SK-N-SH (cell line): ENCODE measurements at regions not wholly inside any gene's neighbourhood (a gene's known extent, or its start where the extent isn't known, plus 50 kb on each side); places are given as distances from the start of the nearest gene placed in this dataset.

Experiments used
- CTCF ChIA-PET: fragments of 300-600, 350-600 bp; formaldehyde crosslinking; extraction: SDS; loops from one replicate; lab custom pipeline; 2021; lab: Yijun Ruan, JAX
- POLR2A ChIA-PET: fragments of 350-600 bp; sonication (Branson Sonifier 250); formaldehyde crosslinking; extraction: SDS; loops from one replicate; lab custom pipeline; 2020; ENCODE audit warnings: antibody characterized with exemption, inconsistent platforms; lab: Yijun Ruan, JAX
- DNase-seq: peaks from one replicate; pipeline ENCODE4 v3.0.0; 2012
- H2AFZ ChIP-seq: fragments of 200-600 bp; sonication (generic); 2 replicates; pipeline ENCODE4 v1.8.1; 2016; ENCODE audit warnings: antibody characterized with exemption, mild to moderate bottlenecking, low read depth
- H3F3A ChIP-seq: fragments of 200-600 bp; sonication (generic); replicated peaks from 2 replicates; pipeline ENCODE3; 2016; ENCODE audit warnings: antibody characterized with exemption, mild to moderate bottlenecking; ENCODE audit not compliant: insufficient read depth
- H3K27ac ChIP-seq, 2 experiments: fragments of 200-500 bp in 1 of 2; fragments of 200-600 bp in 1 of 2; sonication (Bioruptor generic) in 1 of 2; sonication (generic), shearing (Covaris generic) in 1 of 2; 2 replicates each; pipeline versions ENCODE4 v1.5.1 to v1.6.1; 2014 to 2016; ENCODE audit warnings: low read depth in 2 of 2, inconsistent platforms in 1 of 2, low read length in 1 of 2, mild to moderate bottlenecking in 1 of 2, mixed read lengths in 1 of 2
- H3K27me3 ChIP-seq: fragments of 200-600 bp; sonication (generic), shearing (Covaris generic); 2 replicates; pipeline ENCODE4 v1.6.1; 2016; ENCODE audit warnings: mixed run types; ENCODE audit not compliant: insufficient read depth
- H3K36me3 ChIP-seq, 2 experiments: fragments of 200-500 bp in 1 of 2; fragments of 200-600 bp in 1 of 2; sonication (Bioruptor generic) in 1 of 2; sonication (generic) in 1 of 2; replicated peaks in 1 of 2; 2 replicates each; pipeline versions ENCODE3 to v1.5.1; 2014 to 2016; ENCODE audit warnings: low read length in 1 of 2, mild to moderate bottlenecking in 1 of 2; ENCODE audit not compliant: insufficient read depth in 2 of 2, control insufficient read depth in 1 of 2
- H3K4me1 ChIP-seq, 2 experiments: fragments of 200-500 bp in 1 of 2; fragments of 200-600 bp in 1 of 2; sonication (Bioruptor generic) in 1 of 2; sonication (generic), shearing (Covaris generic) in 1 of 2; 2 replicates each; pipeline versions ENCODE4 v1.5.1 to v1.6.1; 2014 to 2016; ENCODE audit warnings: low read depth in 1 of 2, low read length in 1 of 2, mixed run types in 1 of 2; ENCODE audit not compliant: insufficient read depth in 2 of 2, control insufficient read depth in 1 of 2
- H3K4me2 ChIP-seq: fragments of 200-600 bp; sonication (generic), shearing (Covaris generic); 2 replicates; pipeline ENCODE4 v1.6.1; 2017; ENCODE audit warnings: mixed run types
- H3K4me3 ChIP-seq, 2 experiments: fragments of 200-500 bp in 1 of 2; fragments of 200-600 bp in 1 of 2; sonication (Bioruptor generic) in 1 of 2; sonication (generic), shearing (Covaris generic) in 1 of 2; 2 replicates each; pipeline versions ENCODE4 v1.5.1 to v1.8.1; 2014 to 2016; ENCODE audit warnings: low read depth in 2 of 2, inconsistent platforms in 1 of 2, low read length in 1 of 2, mild to moderate bottlenecking in 1 of 2, mixed read lengths in 1 of 2, moderate library complexity in 1 of 2
- H3K79me2 ChIP-seq: fragments of 200-600 bp; sonication (generic); 2 replicates; pipeline ENCODE4 v1.8.1; 2017; ENCODE audit warnings: mild to moderate bottlenecking; ENCODE audit not compliant: insufficient read depth
- H3K9ac ChIP-seq: fragments of 200-600 bp; sonication (generic); 2 replicates; pipeline ENCODE4 v1.6.1; 2017; ENCODE audit warnings: mixed run types
- H3K9me2 ChIP-seq: fragments of 200-600 bp; sonication (generic); 2 replicates; pipeline ENCODE4 v1.6.1; 2017; ENCODE audit warnings: mixed run types
- H3K9me3 ChIP-seq: fragments of 200-600 bp; sonication (generic); 2 replicates; pipeline ENCODE4 v1.6.1; 2017; ENCODE audit warnings: mixed run types, mild to moderate bottlenecking, moderate library complexity
- H4K20me1 ChIP-seq: fragments of 200-600 bp; sonication (generic); 2 replicates; pipeline ENCODE4 v1.6.1; 2017; ENCODE audit warnings: mild to moderate bottlenecking, mixed run types; ENCODE audit not compliant: insufficient read depth
- CHD2 ChIP-seq: fragments of 150-350 bp; IDR thresholded peaks from 2 replicates; pipeline ENCODE4 v1.6.1; 2018; ENCODE audit warnings: low read length; ENCODE audit not compliant: partially characterized antibody
- ELF1 ChIP-seq: IDR thresholded peaks from 2 replicates; pipeline ENCODE4 v1.4.0; 2012
- EP300 ChIP-seq, 2 experiments: IDR thresholded peaks; 2 replicates each; pipeline versions ENCODE4 v1.4.0 to v1.6.1; 2012; ENCODE audit warnings: borderline replicate concordance in 1 of 2, low read depth in 1 of 2, low read length in 1 of 2
- GATA2 ChIP-seq: sonication (generic); formaldehyde crosslinking; IDR thresholded peaks from 2 replicates; pipeline ENCODE4 v1.5.0; 2020; ENCODE audit warnings: mild to moderate bottlenecking, missing genetic modification reagents
- MEF2A ChIP-seq: IDR thresholded peaks from 2 replicates; pipeline ENCODE4 v1.4.0; 2012; ENCODE audit warnings: low read depth, borderline replicate concordance
- POLR2AphosphoS5 ChIP-seq: IDR thresholded peaks from 2 replicates; pipeline ENCODE4 v1.6.1; 2012; ENCODE audit warnings: low read depth, low read length
- RFX5 ChIP-seq: IDR thresholded peaks from 2 replicates; pipeline ENCODE4 v1.6.1; 2012; ENCODE audit warnings: mild to moderate bottlenecking, improper control_type of control experiment, low read length
- RXRA ChIP-seq: IDR thresholded peaks from 2 replicates; pipeline ENCODE4 v1.4.0; 2012; ENCODE audit warnings: low read depth, mild to moderate bottlenecking, borderline replicate concordance
- SIN3A ChIP-seq: IDR thresholded peaks from 2 replicates; pipeline ENCODE4 v1.6.1; 2012; ENCODE audit warnings: low read depth, mild to moderate bottlenecking, low read length, moderate library complexity, borderline replicate concordance
- SMC3 ChIP-seq: IDR thresholded peaks from 2 replicates; pipeline ENCODE4 v1.6.1; 2012; ENCODE audit warnings: low read depth, low read length, improper control_type of control experiment
- WGBS: methylation state at CpG from one replicate; pipeline ENCODE4 v1.1.6; 2017; ENCODE audit warnings: low lambda C conversion rate; 5-methylcytosine and 5-hydroxymethylcytosine counted together
- TF ChIP-seq, protein P1 (sequence below): IDR thresholded peaks from 2 replicates; pipeline ENCODE4 v1.4.0; 2012; ENCODE audit warnings: low read depth, borderline replicate concordance
- TF ChIP-seq, protein P2 (sequence below): fragments of 200-600 bp; sonication (generic); IDR thresholded peaks from 2 replicates; pipeline ENCODE4 v1.6.1; 2017; ENCODE audit warnings: antibody characterized with exemption, mild to moderate bottlenecking, moderate library complexity

DNA sequence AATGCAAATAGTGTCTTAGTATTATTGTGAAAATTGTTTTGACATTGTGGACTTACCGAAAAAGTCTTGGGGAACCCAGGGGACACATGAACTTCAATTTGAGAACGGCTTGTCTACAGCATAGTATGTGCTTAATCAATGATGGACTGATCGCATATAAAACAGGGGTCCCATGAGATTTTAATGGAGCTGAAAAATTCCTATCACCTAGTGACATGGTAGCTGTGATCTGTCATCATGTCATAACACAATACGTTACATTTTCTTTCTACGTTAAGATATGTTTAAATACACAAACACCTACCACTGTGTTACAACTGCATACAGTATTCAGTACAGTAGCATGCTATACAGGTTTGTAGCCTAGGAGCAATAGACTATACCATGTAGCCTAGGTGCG lies 153.3 kb upstream of the FOXD3 start:
- POLR2A ChIA-PET, result no interaction called here
- Histone ChIP-seq H4K20me1 (no peaks in the 10 kb centered on the region), H2AFZ (no peak overlapping the region), H3K36me3 (no peaks in the 10 kb centered on the region), H3K4me1 (no peaks in the 10 kb centered on the region), H3K4me3 (no peak overlapping the region), H3K79me2 (no peaks in the 10 kb centered on the region), H3K27me3 (no peaks in the 10 kb centered on the region), H3K27ac (no peak overlapping the region), H3F3A (no peaks in the 10 kb centered on the region), H3K9me3 (no peaks in the 10 kb centered on the region), H3K9ac (no peak overlapping the region), H3K9me2 (no peaks in the 10 kb centered on the region), H3K4me2 (no peak overlapping the region)
- WGBS, result 47% methylated on average over 6 of the region's 6 CpGs
- DNase-seq, result no peak
- TF ChIP-seq ELF1 (no peak), POLR2AphosphoS5 (no peak), SIN3A (no peak)
- TF ChIP-seq, protein P1, sequence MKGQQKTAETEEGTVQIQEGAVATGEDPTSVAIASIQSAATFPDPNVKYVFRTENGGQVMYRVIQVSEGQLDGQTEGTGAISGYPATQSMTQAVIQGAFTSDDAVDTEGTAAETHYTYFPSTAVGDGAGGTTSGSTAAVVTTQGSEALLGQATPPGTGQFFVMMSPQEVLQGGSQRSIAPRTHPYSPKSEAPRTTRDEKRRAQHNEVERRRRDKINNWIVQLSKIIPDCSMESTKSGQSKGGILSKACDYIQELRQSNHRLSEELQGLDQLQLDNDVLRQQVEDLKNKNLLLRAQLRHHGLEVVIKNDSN, result no peak
- CTCF ChIA-PET, result no interaction called here

DNA sequence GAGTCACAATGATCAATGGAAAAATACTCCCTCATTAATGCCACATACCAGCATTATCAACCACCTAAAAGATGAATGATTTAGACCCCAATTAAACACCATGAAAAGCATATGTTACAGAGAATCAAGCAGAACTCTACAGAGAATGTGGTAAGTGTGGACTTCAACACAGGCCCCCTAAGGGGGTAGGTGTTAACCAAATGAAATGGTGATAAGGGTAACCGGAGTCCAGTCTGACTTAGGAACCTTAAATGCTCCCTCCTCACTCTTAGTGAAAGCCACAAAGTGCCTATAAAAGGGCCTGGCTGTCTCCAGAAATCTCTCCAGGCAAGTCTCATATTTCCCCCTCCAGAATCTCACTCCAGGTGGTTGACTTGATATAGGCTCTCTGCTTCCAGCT lies 149.2 kb upstream of the FOXD3 start:
- DNase-seq, result no peak
- Histone ChIP-seq H3K4me2 (no peak overlapping the region), H3F3A (no peaks in the 10 kb centered on the region), H3K9me3 (no peaks in the 10 kb centered on the region)
- no peak for TF ChIP-seq EP300 (IDR thresholded peaks at IDR 0.05; ENCODE audit: borderline replicate concordance in 1 of 2, low read depth in 1 of 2, low read length in 1 of 2)
- no peak for TF ChIP-seq SMC3
- TF ChIP-seq, protein P2, sequence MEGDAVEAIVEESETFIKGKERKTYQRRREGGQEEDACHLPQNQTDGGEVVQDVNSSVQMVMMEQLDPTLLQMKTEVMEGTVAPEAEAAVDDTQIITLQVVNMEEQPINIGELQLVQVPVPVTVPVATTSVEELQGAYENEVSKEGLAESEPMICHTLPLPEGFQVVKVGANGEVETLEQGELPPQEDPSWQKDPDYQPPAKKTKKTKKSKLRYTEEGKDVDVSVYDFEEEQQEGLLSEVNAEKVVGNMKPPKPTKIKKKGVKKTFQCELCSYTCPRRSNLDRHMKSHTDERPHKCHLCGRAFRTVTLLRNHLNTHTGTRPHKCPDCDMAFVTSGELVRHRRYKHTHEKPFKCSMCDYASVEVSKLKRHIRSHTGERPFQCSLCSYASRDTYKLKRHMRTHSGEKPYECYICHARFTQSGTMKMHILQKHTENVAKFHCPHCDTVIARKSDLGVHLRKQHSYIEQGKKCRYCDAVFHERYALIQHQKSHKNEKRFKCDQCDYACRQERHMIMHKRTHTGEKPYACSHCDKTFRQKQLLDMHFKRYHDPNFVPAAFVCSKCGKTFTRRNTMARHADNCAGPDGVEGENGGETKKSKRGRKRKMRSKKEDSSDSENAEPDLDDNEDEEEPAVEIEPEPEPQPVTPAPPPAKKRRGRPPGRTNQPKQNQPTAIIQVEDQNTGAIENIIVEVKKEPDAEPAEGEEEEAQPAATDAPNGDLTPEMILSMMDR, result no peak
- no peak for TF ChIP-seq GATA2
- TF ChIP-seq CHD2, result no peak
- TF ChIP-seq MEF2A, result no peak
- TF ChIP-seq RXRA, result no peak
- no peak for TF ChIP-seq RFX5
- TF ChIP-seq, all 33 proteins: peak for 0
- Histone ChIP-seq H3K4me3 (no peak overlapping the region), H3K9ac (no peak overlapping the region), H3K27me3 (no peaks in the 10 kb centered on the region), H3K9me2 (no peaks in the 10 kb centered on the region), H3K79me2 (no peaks in the 10 kb centered on the region), H3K36me3 (no peaks in the 10 kb centered on the region), H3K4me1 (no peaks in the 10 kb centered on the region), H2AFZ (no peak overlapping the region), H4K20me1 (no peaks in the 10 kb centered on the region), H3K27ac (no peak overlapping the region)
- ChIA-PET CTCF (no interaction called here), POLR2A (no interaction called here)
- whole genome bisulfite sequencing, result 53% methylated on average over 1 of the region's 1 CpG
